Nucleus accumbens (tissue), 56 donors: ENCODE measurements at regions not wholly inside any gene's neighbourhood (a gene's known extent, or its start where the extent isn't known, plus 50 kb on each side); places are given as distances from the start of the nearest gene placed in this dataset.

Experiments used
- DNase-seq, 56 donors: peaks; one replicate each; lab custom pipeline; 2025; lab: John Stamatoyannopoulos, UW

- DNase-seq, result peak in 1 of 56 donors; percentile 0
Observed at GRCh38 chr9:108150736-108151586, 661.4 kb upstream of the KLF4 start.

GRCh38 chr9:108149326-108149725, 659.8 kb upstream of the KLF4 start:
- DNase-seq, result no peak

- peak in 54 of 56 donors; percentile 21 to 90 (median 59) for DNase-seq
Observed at GRCh38 chr9:108142504-108143201, 653.1 kb upstream of the KLF4 start.

- peak in 1 of 56 donors; percentile 32 for DNase-seq
Observed at GRCh38 chr9:108142142-108142503, 652.6 kb upstream of the KLF4 start.

GRCh38 chr9:108139900-108140299, 650.3 kb upstream of the KLF4 start:
- no peak for DNase-seq

GRCh38 chr9:108138516-108138915, 648.9 kb upstream of the KLF4 start:
- no peak for DNase-seq

- DNase-seq, result no peak
Observed at GRCh38 chr9:108136656-108137055, 647.1 kb upstream of the KLF4 start.

GRCh38 chr9:108134486-108135128, 645.0 kb upstream of the KLF4 start:
- DNase-seq, result no peak

- DNase-seq, result no peak
Observed at GRCh38 chr9:108133680-108134079, 644.1 kb upstream of the KLF4 start.

GRCh38 chr9:108133101-108133500, 643.5 kb upstream of the KLF4 start:
- no peak for DNase-seq

GRCh38 chr9:108130905-108131304, 641.3 kb upstream of the KLF4 start:
- no peak for DNase-seq

GRCh38 chr9:108125625-108126024, 636.1 kb upstream of the KLF4 start:
- DNase-seq, result no peak

GRCh38 chr9:108119530-108120113, 630.1 kb upstream of the KLF4 start:
- no peak for DNase-seq

GRCh38 chr9:108117795-108118194, 628.2 kb upstream of the KLF4 start:
- DNase-seq, result no peak

GRCh38 chr9:108117306-108117705, 627.7 kb upstream of the KLF4 start:
- no peak for DNase-seq

- DNase-seq, result no peak
Observed at GRCh38 chr9:108113596-108113995, 624.0 kb upstream of the KLF4 start.

GRCh38 chr9:108109927-108110690, 620.5 kb upstream of the KLF4 start:
- no peak for DNase-seq

- no peak for DNase-seq
Observed at GRCh38 chr9:108108852-108109448, 619.4 kb upstream of the KLF4 start.

GRCh38 chr9:108108280-108108851, 618.8 kb upstream of the KLF4 start:
- DNase-seq, result no peak

GRCh38 chr9:108105885-108106284, 616.3 kb upstream of the KLF4 start:
- no peak for DNase-seq
